ENCODE measurements at regions not wholly inside any gene's neighbourhood (a gene's known extent, or its start where the extent isn't known, plus 50 kb on each side); places are given as distances from the start of the nearest gene placed in this dataset.

GRCh38 chr2:181311837-181312236 lies 145.3 kb upstream of the ITGA4 start:
- H4K91ac ChIP-seq (ENCODE audit: insufficient read depth, low read depth, low read length), result no peak overlapping the region
- H3K23ac ChIP-seq (ENCODE audit: low read depth, low read length), result no peak overlapping the region
- no peak for DNase-seq
- TF ChIP-seq CTCF (conservative IDR thresholded peaks at IDR 0.05; ENCODE audit: low read depth, low read length), result no peak
- no peak for TF ChIP-seq ELK1 (IDR thresholded peaks at IDR 0.05; ENCODE audit: borderline replicate concordance, low read depth, low read length)
- TF ChIP-seq RAD21 (IDR thresholded peaks at IDR 0.05; ENCODE audit: low read length), result no peak
- dilution Hi-C loops (cut with HindIII; ENCODE audit: low sequenced_read_pairs, unreplicated experiment) (no loop called here), in situ Hi-C loops (cut with MboI; ENCODE audit: low sequenced_read_pairs) (no loop called here), intact Hi-C loops (cut with micrococcal nuclease) (no loop called here)
- no peaks in the 10 kb centered on the region for H3K79me1 ChIP-seq (ENCODE audit: low read depth in 1 of 2, low read length in 2 of 2)
- H3K36me3 ChIP-seq (ENCODE audit: control insufficient read depth, insufficient read depth, low read length), result no peaks in the 10 kb centered on the region
- POLR2A ChIA-PET (ENCODE audit: unreplicated experiment), result no interaction called here
- H3K9me3 ChIP-seq (ENCODE audit: control insufficient read depth, insufficient read depth, low read length), result no peaks in the 10 kb centered on the region
- ATAC-seq (ENCODE audit: low read depth), result no peak
- H3K27ac ChIP-seq (ENCODE audit: insufficient read depth, low read length), result no peak overlapping the region
- H4K8ac ChIP-seq (ENCODE audit: low read depth in 2 of 2, low read length in 2 of 2), result no peak overlapping the region
- no peak overlapping the region for H2BK20ac ChIP-seq (ENCODE audit: low read depth, low read length)
- H2BK5ac ChIP-seq (ENCODE audit: low read depth, low read length, poor library complexity, severe bottlenecking), result no peak overlapping the region
- H3K18ac ChIP-seq (ENCODE audit: low read depth, low read length), result no peak overlapping the region
- H3K4ac ChIP-seq (ENCODE audit: low read depth, low read length), result no peak overlapping the region
- no peaks in the 10 kb centered on the region for H3K9me1 ChIP-seq (ENCODE audit: insufficient read depth, low read length)
- H2BK15ac ChIP-seq (ENCODE audit: low read depth, low read length), result no peak overlapping the region
- no peak overlapping the region for H2AK5ac ChIP-seq (ENCODE audit: low read depth, low read length)
- CTCF ChIA-PET, result no interaction called here
- no peak overlapping the region for H3K4me3 ChIP-seq (ENCODE audit: insufficient read depth, low read depth, low read length)
- no peak overlapping the region for H2AFZ ChIP-seq (replicated peaks; ENCODE audit: low read length, poor library complexity)
- no peak overlapping the region for H3K56ac ChIP-seq (ENCODE audit: extremely low read depth, insufficient read depth, low read length)
- BruUV-seq (replicated peaks), result no TSS peak
- H3K4me1 ChIP-seq (ENCODE audit: control insufficient read depth, insufficient read depth, low read length), result no peaks in the 10 kb centered on the region
- no peak overlapping the region for H3K9ac ChIP-seq (ENCODE audit: low read depth, low read length)
- no peak overlapping the region for H2BK120ac ChIP-seq (ENCODE audit: low read depth, low read length)
- H3K4me2 ChIP-seq (ENCODE audit: low read depth, low read length), result no peak overlapping the region
- no CpG with 5 or more reads among the region's 4 CpGs for WGBS, 2 experiments (ENCODE audit: extremely low coverage in 2 of 2, insufficient read length in 1 of 2)
- H3K14ac ChIP-seq (replicated peaks; ENCODE audit: low read depth, low read length), result no peak overlapping the region
- no peak overlapping the region for H4K5ac ChIP-seq (ENCODE audit: low read depth, low read length)
- no peaks in the 10 kb centered on the region for H3K27me3 ChIP-seq (ENCODE audit: control insufficient read depth, insufficient read depth, low read length)
- H2AK9ac ChIP-seq (replicated peaks; ENCODE audit: low read depth, low read length, poor library complexity), result no peak overlapping the region
- no peaks in the 10 kb centered on the region for H4K20me1 ChIP-seq (ENCODE audit: insufficient read depth, low read length)
